ENCODE measurements at regions not wholly inside any gene's neighbourhood (a gene's known extent, or its start where the extent isn't known, plus 50 kb on each side); places are given as distances from the start of the nearest gene placed in this dataset.

GRCh38 chr6:68194846-68195478 lies 440.1 kb upstream of the ADGRB3 start:
- TF ChIP-seq CTCF (IDR thresholded peaks at IDR 0.05): no peak

GRCh38 chr6:68192988-68193387 lies 442.1 kb upstream of the ADGRB3 start:
- no peak for TF ChIP-seq CTCF (IDR thresholded peaks at IDR 0.05)

GRCh38 chr6:68189217-68189815 lies 445.8 kb upstream of the ADGRB3 start:
- no peak for TF ChIP-seq CTCF (IDR thresholded peaks at IDR 0.05)

- no peak for TF ChIP-seq CTCF (IDR thresholded peaks at IDR 0.05)
Measured at GRCh38 chr6:68186870-68187269, 448.2 kb upstream of the ADGRB3 start.

- TF ChIP-seq CTCF (IDR thresholded peaks at IDR 0.05): no peak
Measured at GRCh38 chr6:68182386-68182785, 452.7 kb upstream of the ADGRB3 start.

GRCh38 chr6:68173616-68174015 lies 461.5 kb upstream of the ADGRB3 start:
- TF ChIP-seq CTCF (IDR thresholded peaks at IDR 0.05): no peak

GRCh38 chr6:68169922-68170321 lies 465.2 kb upstream of the ADGRB3 start:
- no peak for TF ChIP-seq CTCF (IDR thresholded peaks at IDR 0.05)

Measured in LNCAP (cell line).